ENCODE measurements at regions not wholly inside any gene's neighbourhood (a gene's known extent, or its start where the extent isn't known, plus 50 kb on each side); places are given as distances from the start of the nearest gene placed in this dataset.

DNA sequence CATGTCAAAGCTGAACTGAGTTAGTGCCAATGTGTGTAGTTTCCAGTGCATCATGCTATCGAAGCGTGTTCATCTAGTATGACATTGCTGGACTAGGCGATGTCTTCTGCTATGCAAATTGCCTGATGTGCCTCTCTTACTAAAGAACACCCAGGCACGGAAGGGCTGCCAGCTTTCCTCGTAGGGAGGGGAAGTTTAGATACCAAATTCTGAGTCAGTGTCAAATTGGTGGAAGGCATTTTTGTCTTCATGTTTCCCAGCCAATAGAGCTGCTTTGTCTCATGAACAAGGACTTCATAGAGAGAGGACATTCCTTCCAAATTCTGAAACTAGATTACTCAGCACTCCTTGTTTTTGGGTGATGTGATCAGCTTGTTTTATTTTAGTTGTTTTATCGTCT, 320.1 kb downstream of the BTBD3 start:
- TF ChIP-seq, protein P1, sequence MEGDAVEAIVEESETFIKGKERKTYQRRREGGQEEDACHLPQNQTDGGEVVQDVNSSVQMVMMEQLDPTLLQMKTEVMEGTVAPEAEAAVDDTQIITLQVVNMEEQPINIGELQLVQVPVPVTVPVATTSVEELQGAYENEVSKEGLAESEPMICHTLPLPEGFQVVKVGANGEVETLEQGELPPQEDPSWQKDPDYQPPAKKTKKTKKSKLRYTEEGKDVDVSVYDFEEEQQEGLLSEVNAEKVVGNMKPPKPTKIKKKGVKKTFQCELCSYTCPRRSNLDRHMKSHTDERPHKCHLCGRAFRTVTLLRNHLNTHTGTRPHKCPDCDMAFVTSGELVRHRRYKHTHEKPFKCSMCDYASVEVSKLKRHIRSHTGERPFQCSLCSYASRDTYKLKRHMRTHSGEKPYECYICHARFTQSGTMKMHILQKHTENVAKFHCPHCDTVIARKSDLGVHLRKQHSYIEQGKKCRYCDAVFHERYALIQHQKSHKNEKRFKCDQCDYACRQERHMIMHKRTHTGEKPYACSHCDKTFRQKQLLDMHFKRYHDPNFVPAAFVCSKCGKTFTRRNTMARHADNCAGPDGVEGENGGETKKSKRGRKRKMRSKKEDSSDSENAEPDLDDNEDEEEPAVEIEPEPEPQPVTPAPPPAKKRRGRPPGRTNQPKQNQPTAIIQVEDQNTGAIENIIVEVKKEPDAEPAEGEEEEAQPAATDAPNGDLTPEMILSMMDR (IDR thresholded peaks at IDR 0.05; ENCODE audit: low read length) = no peak
- TF ChIP-seq EZH2 (IDR thresholded peaks at IDR 0.05; ENCODE audit: borderline replicate concordance, low read length) = no peak
